H9 (cell line): ENCODE measurements at regions not wholly inside any gene's neighbourhood (a gene's known extent, or its start where the extent isn't known, plus 50 kb on each side); places are given as distances from the start of the nearest gene placed in this dataset.

Experiments
- DNase-seq: peaks from one replicate; pipeline ENCODE4 v3.0.0-alpha.2; 2017
- H2AFZ ChIP-seq: one replicate; pipeline ENCODE4 v1.6.1; 2013; ENCODE audit warnings: mild to moderate bottlenecking, low read length, control low read depth, moderate library complexity
- H2AK5ac ChIP-seq: 2 replicates; pipeline ENCODE4 v1.6.1; 2013; ENCODE audit warnings: low read length, control low read depth, mixed read lengths; ENCODE audit not compliant: insufficient read length
- H2BK120ac ChIP-seq: one replicate; pipeline ENCODE4 v1.6.1; 2013; ENCODE audit warnings: low read depth, mild to moderate bottlenecking, low read length, control low read depth, inconsistent platforms; ENCODE audit not compliant: poor library complexity, severe bottlenecking
- H2BK12ac ChIP-seq: 2 replicates; pipeline ENCODE4 v1.6.1; 2013; ENCODE audit warnings: low read length, control low read depth, mixed read lengths, low read depth; ENCODE audit not compliant: insufficient read length
- H2BK15ac ChIP-seq: 2 replicates; pipeline ENCODE4 v1.6.1; 2013; ENCODE audit warnings: low read depth, low read length, control low read depth
- H2BK20ac ChIP-seq: one replicate; pipeline ENCODE4 v1.6.1; 2013; ENCODE audit warnings: low read depth, mild to moderate bottlenecking, low read length, control low read depth, inconsistent platforms; ENCODE audit not compliant: poor library complexity, severe bottlenecking
- H2BK5ac ChIP-seq: 2 replicates; pipeline ENCODE4 v1.6.1; 2013; ENCODE audit warnings: low read length, control low read depth, mixed read lengths; ENCODE audit not compliant: insufficient read length
- H3K14ac ChIP-seq: 2 replicates; pipeline ENCODE4 v1.6.1; 2013; ENCODE audit warnings: low read length, control low read depth; ENCODE audit not compliant: insufficient read depth
- H3K18ac ChIP-seq: 2 replicates; pipeline ENCODE4 v1.6.1; 2013; ENCODE audit warnings: low read depth, mild to moderate bottlenecking, mixed read lengths, low read length, control low read depth; ENCODE audit not compliant: insufficient read length
- H3K23ac ChIP-seq: 2 replicates; pipeline ENCODE4 v1.6.1; 2013; ENCODE audit warnings: low read length, control low read depth, mixed read lengths, low read depth; ENCODE audit not compliant: insufficient read length
- H3K23me2 ChIP-seq: 2 replicates; pipeline ENCODE4 v1.6.1; 2013; ENCODE audit warnings: low read depth, mild to moderate bottlenecking, mixed read lengths, low read length, control low read depth; ENCODE audit not compliant: insufficient read length, poor library complexity, severe bottlenecking
- H3K27ac ChIP-seq: 2 replicates; pipeline ENCODE4 v1.5.1; 2013; ENCODE audit warnings: low read length, control low read depth, mixed read lengths, low read depth; ENCODE audit not compliant: insufficient read length
- H3K27me3 ChIP-seq: 2 replicates; pipeline ENCODE4 v1.6.1; 2013; ENCODE audit warnings: low read length, control low read depth, inconsistent platforms; ENCODE audit not compliant: insufficient read depth
- H3K4ac ChIP-seq: 2 replicates; pipeline ENCODE4 v1.6.1; 2013; ENCODE audit warnings: low read depth, mild to moderate bottlenecking, control low read depth, inconsistent platforms, low read length, moderate library complexity
- H3K4me1 ChIP-seq: 2 replicates; pipeline ENCODE4 v1.6.1; 2013; ENCODE audit warnings: low read length, control low read depth, inconsistent platforms; ENCODE audit not compliant: insufficient read depth
- H3K4me2 ChIP-seq: 2 replicates; pipeline ENCODE4 v1.6.1; 2013; ENCODE audit warnings: low read length, control low read depth, mixed read lengths; ENCODE audit not compliant: insufficient read length, insufficient read depth
- H3K56ac ChIP-seq: 2 replicates; pipeline ENCODE4 v1.6.1; 2013; ENCODE audit warnings: low read depth, mild to moderate bottlenecking, mixed read lengths, low read length, control low read depth; ENCODE audit not compliant: insufficient read length
- H3K79me1 ChIP-seq: 2 replicates; pipeline ENCODE4 v1.6.1; 2013; ENCODE audit warnings: low read depth, mild to moderate bottlenecking, moderate library complexity, low read length, control low read depth, inconsistent platforms; ENCODE audit not compliant: insufficient read depth, poor library complexity, severe bottlenecking
- H3K79me2 ChIP-seq: 2 replicates; pipeline ENCODE4 v1.6.1; 2013; ENCODE audit warnings: low read length, control low read depth, inconsistent platforms; ENCODE audit not compliant: insufficient read depth
- H3K9ac ChIP-seq: 2 replicates; pipeline ENCODE4 v1.6.1; 2013; ENCODE audit warnings: low read length, control low read depth, mixed read lengths; ENCODE audit not compliant: insufficient read length; ENCODE audit errors: extremely low read depth
- H3K9me3 ChIP-seq: one replicate; pipeline ENCODE4 v1.6.1; 2013; ENCODE audit warnings: low read depth, low read length, inconsistent platforms; ENCODE audit not compliant: control insufficient read depth
- H3T11ph ChIP-seq: one replicate; pipeline ENCODE4 v1.6.1; 2013; ENCODE audit warnings: mild to moderate bottlenecking, low read length, control low read depth, inconsistent platforms
- H4K20me1 ChIP-seq: one replicate; pipeline ENCODE4 v1.6.1; 2013; ENCODE audit not compliant: control insufficient read depth, insufficient read length, insufficient read depth
- H4K5ac ChIP-seq: 2 replicates; pipeline ENCODE4 v1.6.1; 2013; ENCODE audit warnings: low read depth, mild to moderate bottlenecking, mixed read lengths, low read length, control low read depth; ENCODE audit not compliant: insufficient read length
- H4K8ac ChIP-seq: replicated peaks from 2 replicates; pipeline ENCODE4 v1.6.1; 2013; ENCODE audit warnings: low read length, control low read depth, mixed read lengths, low read depth; ENCODE audit not compliant: insufficient read length
- H4K91ac ChIP-seq: 2 replicates; pipeline ENCODE4 v1.6.1; 2013; ENCODE audit warnings: low read depth, mild to moderate bottlenecking, moderate library complexity, mixed read lengths, low read length, control low read depth; ENCODE audit not compliant: insufficient read length
- H3K27ac Mint-ChIP-seq, 3 experiments: 2 replicates in 2 of 3; 3 replicates in 1 of 3; pipeline ENCODE4 v1.8.0; 2020 to 2021; ENCODE audit warnings: mixed read lengths in 3 of 3, mild to moderate bottlenecking in 1 of 3, moderate library complexity in 1 of 3
- H3K27me3 Mint-ChIP-seq: 2 replicates; pipeline ENCODE4 v1.8.0; 2021; ENCODE audit warnings: low read depth, mild to moderate bottlenecking, moderate library complexity, mixed read lengths
- H3K36me3 Mint-ChIP-seq, 3 experiments: 2 replicates in 2 of 3; 3 replicates in 1 of 3; pipeline ENCODE4 v1.8.0; 2020 to 2021; ENCODE audit warnings: low read depth in 3 of 3, mixed read lengths in 3 of 3; ENCODE audit not compliant: insufficient read depth in 1 of 3
- H3K4me1 Mint-ChIP-seq, 2 experiments: 2 replicates each; pipeline ENCODE4 v1.8.0; 2020; ENCODE audit warnings: mixed read lengths in 2 of 2
- H3K4me3 Mint-ChIP-seq, 2 experiments: 2 replicates in 1 of 2; 3 replicates in 1 of 2; pipeline ENCODE4 v1.8.0; 2020 to 2021; ENCODE audit warnings: mild to moderate bottlenecking in 2 of 2, mixed read lengths in 2 of 2, moderate library complexity in 1 of 2
- H3K9me3 Mint-ChIP-seq, 2 experiments: 2 replicates in 1 of 2; 3 replicates in 1 of 2; pipeline ENCODE4 v1.8.0; 2020; ENCODE audit warnings: mild to moderate bottlenecking in 2 of 2, mixed read lengths in 2 of 2, moderate library complexity in 1 of 2
- WGBS: extraction: QIAGEN DNeasy Blood & Tissue Kit; methylation state at CpG from one replicate; pipeline ENCODE4 v1.1.7; 2013; ENCODE audit warnings: missing lambda C conversion rate, low lambda C conversion rate, mixed read lengths; ENCODE audit not compliant: insufficient read length; ENCODE audit errors: extremely low coverage; 5-methylcytosine and 5-hydroxymethylcytosine counted together
- TF ChIP-seq, protein P1 (sequence below): fragments of 200-600 bp; sonication (generic); conservative IDR thresholded peaks from 3 replicates; pipeline ENCODE4 v1.8.0; 2021; ENCODE audit warnings: antibody characterized with exemption, mild to moderate bottlenecking

GRCh38 chr16:52834736-52835465 lies 217.8 kb downstream of the CHD9NB start:
- H3K9me3 ChIP-seq, result no peaks in the 10 kb centered on the region
- no peak overlapping the region for H2AFZ ChIP-seq
- H3K4me2 ChIP-seq, result no peak overlapping the region
- Mint-ChIP-seq H3K4me3 (no peak overlapping the region), H3K27ac (no peak overlapping the region; a peak in 1 of 7 replicates), H3K36me3 (no peaks in the 10 kb centered on the region), H3K9me3 (no peaks in the 10 kb centered on the region), H3K27me3 (no peaks in the 10 kb centered on the region), H3K4me1 (no peaks in the 10 kb centered on the region)
- H2BK120ac ChIP-seq, result no peak overlapping the region
- no peak overlapping the region for H2BK12ac ChIP-seq
- no peak overlapping the region for H3K18ac ChIP-seq
- no peak overlapping the region for H3K4ac ChIP-seq
- no peak overlapping the region for H3K9ac ChIP-seq
- no peak for DNase-seq
- no peaks in the 10 kb centered on the region; the same call in 1 of the 2 replicates for H3K4me1 ChIP-seq
- no peak overlapping the region for H2AK5ac ChIP-seq
- H3K27me3 ChIP-seq, result no peaks in the 10 kb centered on the region
- H3K23me2 ChIP-seq, result no peaks in the 10 kb centered on the region
- no peak overlapping the region for H2BK5ac ChIP-seq
- no peaks in the 10 kb centered on the region for H3K79me2 ChIP-seq
- H4K91ac ChIP-seq, result no peak overlapping the region
- no CpG with 5 or more reads among the region's 5 CpGs for WGBS
- no peak overlapping the region for H3K56ac ChIP-seq
- H2BK20ac ChIP-seq, result no peak overlapping the region
- H3K14ac ChIP-seq, result no peak overlapping the region
- H2BK15ac ChIP-seq, result no peak overlapping the region
- H3K23ac ChIP-seq, result no peak overlapping the region
- no peak overlapping the region for H3K27ac ChIP-seq
- no peak overlapping the region for H4K5ac ChIP-seq
- H3T11ph ChIP-seq, result no peak overlapping the region
- TF ChIP-seq, protein P1, sequence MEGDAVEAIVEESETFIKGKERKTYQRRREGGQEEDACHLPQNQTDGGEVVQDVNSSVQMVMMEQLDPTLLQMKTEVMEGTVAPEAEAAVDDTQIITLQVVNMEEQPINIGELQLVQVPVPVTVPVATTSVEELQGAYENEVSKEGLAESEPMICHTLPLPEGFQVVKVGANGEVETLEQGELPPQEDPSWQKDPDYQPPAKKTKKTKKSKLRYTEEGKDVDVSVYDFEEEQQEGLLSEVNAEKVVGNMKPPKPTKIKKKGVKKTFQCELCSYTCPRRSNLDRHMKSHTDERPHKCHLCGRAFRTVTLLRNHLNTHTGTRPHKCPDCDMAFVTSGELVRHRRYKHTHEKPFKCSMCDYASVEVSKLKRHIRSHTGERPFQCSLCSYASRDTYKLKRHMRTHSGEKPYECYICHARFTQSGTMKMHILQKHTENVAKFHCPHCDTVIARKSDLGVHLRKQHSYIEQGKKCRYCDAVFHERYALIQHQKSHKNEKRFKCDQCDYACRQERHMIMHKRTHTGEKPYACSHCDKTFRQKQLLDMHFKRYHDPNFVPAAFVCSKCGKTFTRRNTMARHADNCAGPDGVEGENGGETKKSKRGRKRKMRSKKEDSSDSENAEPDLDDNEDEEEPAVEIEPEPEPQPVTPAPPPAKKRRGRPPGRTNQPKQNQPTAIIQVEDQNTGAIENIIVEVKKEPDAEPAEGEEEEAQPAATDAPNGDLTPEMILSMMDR, result no peak
- H4K8ac ChIP-seq, result no peak overlapping the region
- no peaks in the 10 kb centered on the region for H4K20me1 ChIP-seq
- H3K79me1 ChIP-seq, result no peaks in the 10 kb centered on the region
